ENCODE measurements at regions not wholly inside any gene's neighbourhood (a gene's known extent, or its start where the extent isn't known, plus 50 kb on each side); places are given as distances from the start of the nearest gene placed in this dataset.

- ChIA-PET POLR2A (ENCODE audit: low non-redundant PET) (no interaction called here), CTCF (interaction anchor here (0.5 to 0.7 kb wide), 2 partner anchors 268 to 363 kb away, joined by 3 read pairs; no protein-coding TSS in a partner anchor)
- no peak for DNase-seq (ENCODE audit: low spot score)
- H3K27ac ChIP-seq: no peak overlapping the region
- TF ChIP-seq CTCF (conservative IDR thresholded peaks at IDR 0.05; ENCODE audit: low read depth): no peak
Observed at GRCh38 chr15:70465812-70466211, 297.5 kb downstream of the UACA start.

- ChIA-PET POLR2A (ENCODE audit: low non-redundant PET) (no interaction called here), CTCF (interaction anchor here (0.6 kb wide), 1 partner anchor 364 kb away, joined by 4 read pairs; no protein-coding TSS in a partner anchor)
- H3K27ac ChIP-seq: no peak overlapping the region
- DNase-seq (ENCODE audit: low spot score): no peak
- no peak for TF ChIP-seq CTCF (conservative IDR thresholded peaks at IDR 0.05; ENCODE audit: low read depth)
Observed at GRCh38 chr15:70463453-70463834, 299.9 kb downstream of the UACA start.

- CTCF ChIA-PET: no interaction called here
- no peak for DNase-seq (ENCODE audit: low spot score)
- TF ChIP-seq CTCF (conservative IDR thresholded peaks at IDR 0.05; ENCODE audit: low read depth): no peak
- no peak overlapping the region for H3K27ac ChIP-seq
- POLR2A ChIA-PET (ENCODE audit: low non-redundant PET): no interaction called here
Observed at GRCh38 chr15:70461992-70462391, 301.4 kb downstream of the UACA start.

- no peak for TF ChIP-seq CTCF (conservative IDR thresholded peaks at IDR 0.05; ENCODE audit: low read depth)
- POLR2A ChIA-PET (ENCODE audit: low non-redundant PET): no interaction called here
- H3K27ac ChIP-seq: no peak overlapping the region
- CTCF ChIA-PET: no interaction called here
- DNase-seq (ENCODE audit: low spot score): no peak
Observed at GRCh38 chr15:70461017-70461416, 302.3 kb downstream of the UACA start.

- DNase-seq (ENCODE audit: low spot score): no peak
Observed at GRCh38 chr15:70459312-70459711, 304.0 kb downstream of the UACA start.

GRCh38 chr15:70453766-70454165 is 309.6 kb downstream of the UACA start:
- no peak for DNase-seq (ENCODE audit: low spot score)
- CTCF ChIA-PET: no interaction called here
- POLR2A ChIA-PET (ENCODE audit: low non-redundant PET): no interaction called here

More at GRCh38 chr15:70459312-70459711, 304.0 kb downstream of the UACA start:
- TF ChIP-seq CTCF (conservative IDR thresholded peaks at IDR 0.05; ENCODE audit: low read depth): no peak
- ChIA-PET CTCF (interaction anchor here (0.6 to 0.8 kb wide), 3 partner anchors 57 to 835 kb away, joined by 3 to 4 read pairs (median 3); no protein-coding TSS in a partner anchor), POLR2A (ENCODE audit: low non-redundant PET) (no interaction called here)
- no peak overlapping the region for H3K27ac ChIP-seq

More at GRCh38 chr15:70453766-70454165, 309.6 kb downstream of the UACA start:
- no peak overlapping the region for H3K27ac ChIP-seq
- TF ChIP-seq CTCF (conservative IDR thresholded peaks at IDR 0.05; ENCODE audit: low read depth): no peak
